ENCODE measurements at regions not wholly inside any gene's neighbourhood (a gene's known extent, or its start where the extent isn't known, plus 50 kb on each side); places are given as distances from the start of the nearest gene placed in this dataset.

DNA sequence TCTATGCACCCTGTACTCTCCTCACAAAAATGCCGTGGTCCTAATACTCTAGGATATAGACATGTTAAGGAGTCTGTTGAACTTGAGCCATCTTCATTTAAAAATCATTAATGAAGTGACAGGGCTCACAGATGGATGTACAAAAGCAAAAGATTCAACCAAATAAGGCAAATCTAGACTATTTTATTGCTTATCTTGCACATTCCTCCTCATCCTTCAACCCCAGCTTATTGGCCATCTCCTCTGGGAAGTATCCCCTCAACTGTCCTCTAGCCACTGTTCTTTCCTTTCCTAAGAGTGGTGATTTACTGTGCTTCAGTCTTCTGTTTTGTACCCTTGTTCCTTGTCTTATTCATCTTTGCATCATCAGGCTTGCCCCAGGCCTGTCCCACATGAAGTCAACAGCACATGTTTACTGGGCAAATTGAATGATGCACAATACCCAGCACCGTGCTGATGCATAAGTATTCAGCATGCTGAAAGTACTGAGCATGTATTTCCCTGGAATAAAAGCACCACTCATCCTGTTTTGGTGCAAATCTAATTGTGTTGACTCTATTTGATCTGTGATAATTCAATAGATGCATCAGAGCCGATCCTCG lies 287.3 kb upstream of the CLNK start:
- no peak overlapping the region for H3K4me3 ChIP-seq (ENCODE audit: low read depth, low read length)
- no peak for DNase-seq (ENCODE audit: low read depth)
- TF ChIP-seq, protein P1, sequence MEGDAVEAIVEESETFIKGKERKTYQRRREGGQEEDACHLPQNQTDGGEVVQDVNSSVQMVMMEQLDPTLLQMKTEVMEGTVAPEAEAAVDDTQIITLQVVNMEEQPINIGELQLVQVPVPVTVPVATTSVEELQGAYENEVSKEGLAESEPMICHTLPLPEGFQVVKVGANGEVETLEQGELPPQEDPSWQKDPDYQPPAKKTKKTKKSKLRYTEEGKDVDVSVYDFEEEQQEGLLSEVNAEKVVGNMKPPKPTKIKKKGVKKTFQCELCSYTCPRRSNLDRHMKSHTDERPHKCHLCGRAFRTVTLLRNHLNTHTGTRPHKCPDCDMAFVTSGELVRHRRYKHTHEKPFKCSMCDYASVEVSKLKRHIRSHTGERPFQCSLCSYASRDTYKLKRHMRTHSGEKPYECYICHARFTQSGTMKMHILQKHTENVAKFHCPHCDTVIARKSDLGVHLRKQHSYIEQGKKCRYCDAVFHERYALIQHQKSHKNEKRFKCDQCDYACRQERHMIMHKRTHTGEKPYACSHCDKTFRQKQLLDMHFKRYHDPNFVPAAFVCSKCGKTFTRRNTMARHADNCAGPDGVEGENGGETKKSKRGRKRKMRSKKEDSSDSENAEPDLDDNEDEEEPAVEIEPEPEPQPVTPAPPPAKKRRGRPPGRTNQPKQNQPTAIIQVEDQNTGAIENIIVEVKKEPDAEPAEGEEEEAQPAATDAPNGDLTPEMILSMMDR (IDR thresholded peaks at IDR 0.05; ENCODE audit: insufficient read depth, low read depth, low read length): no peak

DNA sequence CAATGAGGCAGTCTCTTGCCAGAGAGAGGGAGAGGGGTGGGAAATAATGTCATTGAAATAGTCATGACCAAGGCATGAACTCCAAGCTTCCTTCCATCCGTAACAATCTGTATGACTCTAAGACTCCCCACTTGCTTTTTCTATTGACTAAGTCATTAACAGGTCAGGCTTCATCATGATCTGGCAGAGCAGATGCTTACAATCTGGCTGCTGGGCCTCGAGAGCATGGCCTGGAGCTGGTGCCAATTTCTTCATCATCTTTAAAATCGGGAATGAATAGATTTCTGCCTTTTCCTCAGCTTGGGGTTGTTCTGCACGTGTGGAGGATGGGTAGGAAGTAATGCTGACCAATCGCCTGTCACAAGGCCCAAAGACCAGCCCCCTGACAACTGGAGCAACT lies 280.6 kb upstream of the CLNK start:
- no peak for DNase-seq (ENCODE audit: low read depth)
- TF ChIP-seq, protein P1 (IDR thresholded peaks at IDR 0.05; ENCODE audit: insufficient read depth, low read depth, low read length): no peak

DNA sequence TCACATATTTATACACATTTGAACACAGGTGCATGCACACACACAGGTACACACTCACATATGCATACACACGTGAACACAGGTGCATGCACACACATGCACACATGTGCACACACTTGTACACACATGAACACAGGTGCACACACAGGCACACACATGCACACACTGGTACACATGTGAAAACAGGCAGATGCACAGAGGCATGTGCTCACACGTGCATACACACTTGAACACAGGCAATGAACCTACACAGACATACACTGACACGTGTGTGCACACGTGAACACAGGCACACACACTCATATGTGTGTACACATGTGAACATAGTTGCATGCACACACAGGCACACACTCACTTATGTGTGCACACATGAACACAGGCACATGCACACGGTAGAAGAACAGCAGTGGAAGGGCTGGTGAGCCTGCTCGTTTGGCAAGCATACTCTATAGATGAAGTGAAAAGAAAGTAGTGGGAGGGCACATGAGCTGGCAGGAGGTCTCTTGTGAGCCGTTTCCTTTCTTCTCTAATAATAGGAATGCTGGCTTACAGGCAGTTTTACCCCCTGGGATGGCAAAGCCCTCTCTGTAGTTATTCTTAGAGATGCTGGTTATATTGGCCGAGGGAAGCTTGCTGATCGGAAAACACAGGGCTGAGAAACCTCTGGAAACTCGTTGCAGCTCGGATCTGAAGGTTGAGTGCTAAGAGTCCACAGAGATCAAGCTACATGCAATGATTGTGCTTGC lies 279.6 kb upstream of the CLNK start:
- DNase-seq (ENCODE audit: low read depth): no peak
- TF ChIP-seq, protein P1 (IDR thresholded peaks at IDR 0.05; ENCODE audit: insufficient read depth, low read depth, low read length): no peak
- no peak overlapping the region for H3K4me3 ChIP-seq (ENCODE audit: low read depth, low read length)

More for the DNA sequence above, 280.6 kb upstream of the CLNK start:
- H3K4me3 ChIP-seq (ENCODE audit: low read depth, low read length): no peak overlapping the region

DNA sequence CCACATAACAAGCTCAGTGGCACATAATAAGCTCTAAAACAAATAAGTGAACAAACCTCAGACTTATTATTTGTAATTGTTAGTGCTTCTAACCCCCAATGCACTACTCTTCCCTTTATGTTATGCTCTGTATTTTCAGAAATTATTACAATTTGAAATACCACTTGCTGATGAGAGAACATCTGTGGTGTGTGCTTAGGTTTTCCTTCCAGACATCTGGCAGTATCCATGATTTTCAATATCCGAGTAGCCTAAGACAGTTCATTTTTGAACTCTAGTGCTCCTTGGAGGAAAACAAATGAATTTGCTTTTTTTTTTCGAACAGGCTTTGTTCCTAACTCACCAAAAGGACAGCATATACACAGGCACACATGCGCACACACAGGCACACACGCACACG lies 278.7 kb upstream of the CLNK start:
- TF ChIP-seq, protein P1 (IDR thresholded peaks at IDR 0.05; ENCODE audit: insufficient read depth, low read depth, low read length): no peak
- H3K4me3 ChIP-seq (ENCODE audit: low read depth, low read length): no peak overlapping the region
- no peak for DNase-seq (ENCODE audit: low read depth)

DNA sequence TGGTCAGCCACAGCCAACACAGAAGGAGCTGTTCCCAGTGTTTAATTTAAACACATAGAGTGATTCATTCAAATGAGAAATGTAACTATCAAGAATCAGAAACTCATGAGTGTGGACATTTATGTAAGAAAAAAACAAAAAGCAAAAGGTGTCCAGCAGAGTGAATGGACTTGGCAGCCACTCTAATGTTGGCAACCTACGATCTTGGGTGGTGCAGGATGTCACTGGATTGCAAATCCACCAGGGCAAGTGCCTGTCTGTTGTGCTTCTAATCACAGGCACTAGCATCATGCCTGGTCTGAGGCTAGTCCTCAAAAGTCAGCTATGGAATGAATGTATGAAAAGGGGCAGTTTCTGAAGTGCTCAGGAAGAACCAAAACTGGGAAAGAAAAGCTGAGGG lies 277.7 kb upstream of the CLNK start:
- TF ChIP-seq, protein P1 (IDR thresholded peaks at IDR 0.05; ENCODE audit: insufficient read depth, low read depth, low read length): no peak
- DNase-seq (ENCODE audit: low read depth): no peak
- H3K4me3 ChIP-seq (ENCODE audit: low read depth, low read length): no peak overlapping the region

DNA sequence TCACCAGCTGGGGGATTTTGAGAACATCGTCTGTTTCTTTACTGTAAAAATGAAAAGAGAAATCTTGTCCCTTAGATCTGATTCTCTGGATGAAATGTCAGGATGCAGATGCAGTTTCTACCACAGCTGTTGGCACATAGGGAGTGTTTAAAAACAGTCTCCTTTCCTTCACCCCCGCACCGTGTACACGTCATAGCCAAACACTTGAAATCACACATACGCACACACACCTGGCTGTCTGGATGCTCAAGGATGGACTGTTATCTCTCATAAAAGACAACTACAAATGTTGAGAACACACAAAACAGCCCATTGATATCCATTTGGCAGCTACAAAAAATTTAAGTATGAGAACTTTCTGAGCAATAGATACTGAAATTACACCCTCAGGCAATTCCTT lies 275.8 kb upstream of the CLNK start:
- no peak for DNase-seq (ENCODE audit: low read depth)
- TF ChIP-seq, protein P1 (IDR thresholded peaks at IDR 0.05; ENCODE audit: insufficient read depth, low read depth, low read length): no peak

More for the DNA sequence above, 275.8 kb upstream of the CLNK start:
- H3K4me3 ChIP-seq (ENCODE audit: low read depth, low read length): no peak overlapping the region
